ENCODE measurements at regions not wholly inside any gene's neighbourhood (a gene's known extent, or its start where the extent isn't known, plus 50 kb on each side); places are given as distances from the start of the nearest gene placed in this dataset.

DNA sequence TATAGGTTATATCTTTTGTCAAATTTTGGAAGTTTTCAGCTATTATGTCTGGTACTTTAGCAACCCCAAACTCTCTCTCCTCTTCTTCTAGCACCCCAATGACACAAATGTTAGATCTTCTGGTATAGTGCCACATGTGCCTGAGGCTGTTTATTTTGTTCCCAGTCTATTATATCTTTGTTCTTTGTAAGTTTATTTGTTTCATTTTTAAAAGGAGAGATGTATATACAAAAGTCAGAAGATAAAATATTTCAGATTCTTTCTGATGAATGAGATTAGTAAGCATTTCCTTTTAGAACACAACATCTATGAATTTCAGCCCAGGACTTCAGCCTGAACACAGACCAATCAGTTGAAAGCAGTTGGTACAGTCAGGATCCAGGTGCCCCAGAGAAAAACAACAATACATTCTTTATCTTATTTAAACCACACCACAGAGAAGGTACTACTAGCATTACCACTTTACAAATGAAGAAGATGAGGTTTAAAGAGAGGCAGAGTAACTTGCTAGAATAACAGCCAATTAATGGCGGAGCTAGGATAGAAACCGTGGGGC, 114.1 kb upstream of the BTG1 start:
- no peak overlapping the region for H2AFZ ChIP-seq (ENCODE audit: low read depth)
- no peak overlapping the region for H3K4me3 ChIP-seq (ENCODE audit: low read depth in 2 of 2, low read length in 1 of 2)
- no peaks in the 10 kb centered on the region for H3K27me3 ChIP-seq (ENCODE audit: insufficient read depth)
- 71% methylated on average over 2 of the region's 2 CpGs for WGBS (ENCODE audit: low lambda C conversion rate)
- no peaks in the 10 kb centered on the region for H3K79me2 ChIP-seq (ENCODE audit: insufficient read depth)
- DNase-seq = no peak
- TF ChIP-seq MXI1 (IDR thresholded peaks at IDR 0.05; ENCODE audit: low read depth, low read length) = no peak
- TF ChIP-seq, protein P1, sequence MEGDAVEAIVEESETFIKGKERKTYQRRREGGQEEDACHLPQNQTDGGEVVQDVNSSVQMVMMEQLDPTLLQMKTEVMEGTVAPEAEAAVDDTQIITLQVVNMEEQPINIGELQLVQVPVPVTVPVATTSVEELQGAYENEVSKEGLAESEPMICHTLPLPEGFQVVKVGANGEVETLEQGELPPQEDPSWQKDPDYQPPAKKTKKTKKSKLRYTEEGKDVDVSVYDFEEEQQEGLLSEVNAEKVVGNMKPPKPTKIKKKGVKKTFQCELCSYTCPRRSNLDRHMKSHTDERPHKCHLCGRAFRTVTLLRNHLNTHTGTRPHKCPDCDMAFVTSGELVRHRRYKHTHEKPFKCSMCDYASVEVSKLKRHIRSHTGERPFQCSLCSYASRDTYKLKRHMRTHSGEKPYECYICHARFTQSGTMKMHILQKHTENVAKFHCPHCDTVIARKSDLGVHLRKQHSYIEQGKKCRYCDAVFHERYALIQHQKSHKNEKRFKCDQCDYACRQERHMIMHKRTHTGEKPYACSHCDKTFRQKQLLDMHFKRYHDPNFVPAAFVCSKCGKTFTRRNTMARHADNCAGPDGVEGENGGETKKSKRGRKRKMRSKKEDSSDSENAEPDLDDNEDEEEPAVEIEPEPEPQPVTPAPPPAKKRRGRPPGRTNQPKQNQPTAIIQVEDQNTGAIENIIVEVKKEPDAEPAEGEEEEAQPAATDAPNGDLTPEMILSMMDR (IDR thresholded peaks at IDR 0.05) = no peak
- TF ChIP-seq TEAD4 (IDR thresholded peaks at IDR 0.05; ENCODE audit: borderline replicate concordance, insufficient read depth) = no peak
- TF ChIP-seq, protein P2, sequence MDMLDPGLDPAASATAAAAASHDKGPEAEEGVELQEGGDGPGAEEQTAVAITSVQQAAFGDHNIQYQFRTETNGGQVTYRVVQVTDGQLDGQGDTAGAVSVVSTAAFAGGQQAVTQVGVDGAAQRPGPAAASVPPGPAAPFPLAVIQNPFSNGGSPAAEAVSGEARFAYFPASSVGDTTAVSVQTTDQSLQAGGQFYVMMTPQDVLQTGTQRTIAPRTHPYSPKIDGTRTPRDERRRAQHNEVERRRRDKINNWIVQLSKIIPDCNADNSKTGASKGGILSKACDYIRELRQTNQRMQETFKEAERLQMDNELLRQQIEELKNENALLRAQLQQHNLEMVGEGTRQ (IDR thresholded peaks at IDR 0.05; ENCODE audit: borderline replicate concordance, low read depth, low read length) = no peak
- TF ChIP-seq, protein P3, sequence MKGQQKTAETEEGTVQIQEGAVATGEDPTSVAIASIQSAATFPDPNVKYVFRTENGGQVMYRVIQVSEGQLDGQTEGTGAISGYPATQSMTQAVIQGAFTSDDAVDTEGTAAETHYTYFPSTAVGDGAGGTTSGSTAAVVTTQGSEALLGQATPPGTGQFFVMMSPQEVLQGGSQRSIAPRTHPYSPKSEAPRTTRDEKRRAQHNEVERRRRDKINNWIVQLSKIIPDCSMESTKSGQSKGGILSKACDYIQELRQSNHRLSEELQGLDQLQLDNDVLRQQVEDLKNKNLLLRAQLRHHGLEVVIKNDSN (IDR thresholded peaks at IDR 0.05; ENCODE audit: borderline replicate concordance, low read depth) = no peak
- TF ChIP-seq GATA2 (CRISPR knock-in tag; IDR thresholded peaks at IDR 0.05) = no peak
- H3K9me3 ChIP-seq = no peaks in the 10 kb centered on the region
- no peaks in the 10 kb centered on the region for H3F3A ChIP-seq (replicated peaks; ENCODE audit: insufficient read depth)
- no peaks in the 10 kb centered on the region for H3K36me3 ChIP-seq (replicated peaks in 1 of 2; ENCODE audit: control insufficient read depth in 1 of 2, insufficient read depth in 2 of 2, low read length in 1 of 2)
- no peak overlapping the region for H3K27ac ChIP-seq (ENCODE audit: low read depth in 2 of 2, low read length in 1 of 2)
- no peaks in the 10 kb centered on the region for H4K20me1 ChIP-seq (ENCODE audit: insufficient read depth)
- H3K4me2 ChIP-seq = no peak overlapping the region
- H3K4me1 ChIP-seq (ENCODE audit: control insufficient read depth in 1 of 2, insufficient read depth in 2 of 2, low read depth in 1 of 2, low read length in 1 of 2) = no peaks in the 10 kb centered on the region; a peak in 1 of 4 replicates
- ChIA-PET CTCF (interaction anchor here (1.2 kb wide), 1 partner anchor 114 kb away, joined by 3 read pairs; the partner anchor contains the start of gene BTG1), POLR2A (no interaction called here)
- H3K9ac ChIP-seq = no peak overlapping the region
- no peaks in the 10 kb centered on the region for H3K9me2 ChIP-seq

DNA sequence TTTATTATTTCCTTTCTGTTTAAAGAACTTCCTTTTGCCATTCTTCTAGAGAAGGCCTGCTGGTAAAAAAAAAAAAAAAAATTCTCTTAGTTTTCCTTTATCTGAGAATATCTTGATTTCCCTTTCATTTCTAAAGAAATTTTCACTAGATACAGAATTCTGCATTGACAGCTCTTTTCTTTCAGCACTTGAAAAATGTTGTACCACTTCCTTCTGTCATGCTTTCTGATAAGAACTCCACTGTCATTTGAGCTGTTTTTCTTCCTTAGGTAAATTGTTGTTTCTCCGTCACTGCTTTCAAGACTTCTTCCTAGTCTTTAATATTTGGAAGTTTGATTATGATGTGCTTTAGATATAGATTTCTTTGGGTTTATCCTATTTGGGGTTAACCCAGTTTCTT, 113.6 kb upstream of the BTG1 start:
- Histone ChIP-seq H3K4me1 (ENCODE audit: control insufficient read depth in 1 of 2, insufficient read depth in 2 of 2, low read depth in 1 of 2, low read length in 1 of 2) (no peaks in the 10 kb centered on the region; a peak in 1 of 4 replicates), H3K9me2 (no peaks in the 10 kb centered on the region), H3K4me3 (ENCODE audit: low read depth in 2 of 2, low read length in 1 of 2) (no peak overlapping the region), H3K27ac (ENCODE audit: low read depth in 2 of 2, low read length in 1 of 2) (no peak overlapping the region), H3K9ac (no peak overlapping the region), H3F3A (replicated peaks; ENCODE audit: insufficient read depth) (no peaks in the 10 kb centered on the region), H3K36me3 (replicated peaks in 1 of 2; ENCODE audit: control insufficient read depth in 1 of 2, insufficient read depth in 2 of 2, low read length in 1 of 2) (no peaks in the 10 kb centered on the region), H3K9me3 (no peaks in the 10 kb centered on the region), H3K27me3 (ENCODE audit: insufficient read depth) (no peaks in the 10 kb centered on the region), H3K79me2 (ENCODE audit: insufficient read depth) (no peaks in the 10 kb centered on the region), H4K20me1 (ENCODE audit: insufficient read depth) (no peaks in the 10 kb centered on the region), H3K4me2 (no peak overlapping the region), H2AFZ (ENCODE audit: low read depth) (no peak overlapping the region)
- no peak for DNase-seq
- ChIA-PET CTCF (interaction anchor here (1.2 kb wide), 1 partner anchor 114 kb away, joined by 3 read pairs; the partner anchor contains the start of gene BTG1), POLR2A (no interaction called here)
- TF ChIP-seq, protein P4, sequence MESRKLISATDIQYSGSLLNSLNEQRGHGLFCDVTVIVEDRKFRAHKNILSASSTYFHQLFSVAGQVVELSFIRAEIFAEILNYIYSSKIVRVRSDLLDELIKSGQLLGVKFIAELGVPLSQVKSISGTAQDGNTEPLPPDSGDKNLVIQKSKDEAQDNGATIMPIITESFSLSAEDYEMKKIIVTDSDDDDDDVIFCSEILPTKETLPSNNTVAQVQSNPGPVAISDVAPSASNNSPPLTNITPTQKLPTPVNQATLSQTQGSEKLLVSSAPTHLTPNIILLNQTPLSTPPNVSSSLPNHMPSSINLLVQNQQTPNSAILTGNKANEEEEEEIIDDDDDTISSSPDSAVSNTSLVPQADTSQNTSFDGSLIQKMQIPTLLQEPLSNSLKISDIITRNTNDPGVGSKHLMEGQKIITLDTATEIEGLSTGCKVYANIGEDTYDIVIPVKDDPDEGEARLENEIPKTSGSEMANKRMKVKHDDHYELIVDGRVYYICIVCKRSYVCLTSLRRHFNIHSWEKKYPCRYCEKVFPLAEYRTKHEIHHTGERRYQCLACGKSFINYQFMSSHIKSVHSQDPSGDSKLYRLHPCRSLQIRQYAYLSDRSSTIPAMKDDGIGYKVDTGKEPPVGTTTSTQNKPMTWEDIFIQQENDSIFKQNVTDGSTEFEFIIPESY (IDR thresholded peaks at IDR 0.05; ENCODE audit: borderline replicate concordance, low read depth) = no peak
- TF ChIP-seq YY1 (IDR thresholded peaks at IDR 0.05; ENCODE audit: low read depth) (no peak), RAD21 (IDR thresholded peaks at IDR 0.05; ENCODE audit: low read length) (no peak), TEAD4 (IDR thresholded peaks at IDR 0.05; ENCODE audit: borderline replicate concordance, insufficient read depth) (no peak)
- 92% methylated on average over 1 of the region's 1 CpG for WGBS (ENCODE audit: low lambda C conversion rate)
